HG03135 (cell line): ENCODE measurements at regions not wholly inside any gene's neighbourhood (a gene's known extent, or its start where the extent isn't known, plus 50 kb on each side); places are given as distances from the start of the nearest gene placed in this dataset.

Experiments
- ATAC-seq: cut with Tn5 transposase; IDR thresholded peaks from one replicate; pipeline ENCODE4 v1.9.1; 2021; ENCODE audit warnings: mild to moderate bottlenecking, moderate library complexity; ENCODE audit not compliant: unreplicated experiment

DNA sequence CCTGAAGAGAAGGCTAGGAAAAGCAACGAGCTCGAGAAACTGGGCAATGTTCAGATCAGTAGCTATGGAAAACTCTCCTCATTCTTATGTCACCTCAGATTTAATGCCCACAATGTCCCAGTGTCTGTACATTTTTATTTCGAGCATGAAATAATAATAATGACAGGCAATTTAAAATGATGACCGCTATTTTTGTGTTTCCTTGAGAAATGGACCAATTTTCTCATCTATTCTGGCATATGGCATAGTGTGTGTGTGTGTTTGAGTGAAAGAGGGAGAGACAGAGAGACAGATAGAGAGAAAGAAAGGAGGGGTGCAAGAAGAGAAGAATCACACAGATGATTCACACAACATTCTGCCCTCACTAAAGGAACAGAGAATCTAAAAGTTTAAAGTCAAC, 119.1 kb upstream of the C1orf21 start:
- no peak for ATAC-seq

DNA sequence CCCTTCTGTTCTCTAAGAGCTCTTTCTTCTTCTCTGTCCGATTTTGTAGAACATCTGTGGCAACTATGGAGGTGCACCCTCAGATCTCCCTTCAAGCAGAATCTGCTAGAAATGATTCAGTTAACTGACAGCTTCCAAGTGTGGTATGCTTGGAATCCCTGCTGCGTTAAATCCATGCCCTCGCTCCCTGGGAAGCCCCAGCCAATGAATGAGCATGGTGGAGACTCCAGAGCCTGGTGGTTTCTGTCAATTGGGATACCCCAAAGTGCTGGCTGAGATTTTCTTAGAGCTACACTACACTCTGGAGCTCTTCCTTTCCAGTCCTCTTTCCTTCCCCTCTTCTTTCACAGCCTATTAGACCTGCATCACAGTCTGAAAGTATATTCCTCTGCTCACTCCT, 116.3 kb upstream of the C1orf21 start:
- ATAC-seq = no peak

DNA sequence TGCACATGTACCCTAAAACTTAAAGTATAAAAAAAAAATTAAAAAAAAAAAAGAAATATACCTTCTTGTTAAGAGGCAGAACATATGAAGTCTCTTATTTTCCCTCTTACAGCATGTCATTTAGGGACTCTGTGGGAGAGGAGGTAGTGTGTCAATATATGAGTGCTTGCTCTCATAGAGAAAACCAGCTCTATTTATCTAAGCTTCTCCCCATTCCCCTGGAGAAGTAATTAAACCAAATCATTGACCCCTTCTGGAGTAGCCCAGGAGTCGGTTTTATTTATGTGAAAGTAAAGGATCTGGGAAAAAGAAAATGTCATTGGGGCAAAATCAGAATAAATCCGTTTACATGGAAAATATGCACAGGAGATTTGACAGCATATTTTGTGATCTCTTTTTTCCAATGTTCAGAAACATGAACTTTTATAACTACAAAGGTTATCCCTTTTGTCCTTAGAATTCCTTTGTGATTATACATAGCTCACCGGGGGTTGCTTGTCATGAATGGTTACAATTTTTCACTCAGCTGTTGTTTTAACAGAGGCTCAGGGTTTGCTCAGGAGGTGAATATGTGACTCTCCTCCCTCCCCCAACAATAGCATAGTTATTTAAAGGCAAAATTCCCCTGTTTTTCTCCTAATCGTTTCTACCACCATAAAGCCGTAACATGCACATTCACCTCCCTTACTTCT, 114.5 kb upstream of the C1orf21 start:
- ATAC-seq = no peak

DNA sequence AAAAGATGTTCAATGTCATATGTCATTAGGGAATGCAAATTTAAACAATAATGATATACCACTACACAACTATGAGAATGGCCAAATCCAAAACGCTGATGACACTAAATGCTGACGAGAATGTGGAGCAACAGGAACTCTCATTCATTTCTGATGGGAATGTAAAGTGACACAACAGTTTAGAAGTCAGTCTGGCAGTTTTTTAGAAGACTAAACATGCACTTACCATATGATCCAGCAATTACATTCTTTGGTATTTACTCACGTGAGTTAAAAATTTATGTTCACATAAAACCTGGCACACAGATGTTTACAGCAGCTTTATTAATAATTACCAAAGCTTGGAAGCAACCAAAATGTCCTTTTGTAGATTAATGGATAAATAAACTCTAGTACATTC, 110.4 kb upstream of the C1orf21 start:
- ATAC-seq = no peak

DNA sequence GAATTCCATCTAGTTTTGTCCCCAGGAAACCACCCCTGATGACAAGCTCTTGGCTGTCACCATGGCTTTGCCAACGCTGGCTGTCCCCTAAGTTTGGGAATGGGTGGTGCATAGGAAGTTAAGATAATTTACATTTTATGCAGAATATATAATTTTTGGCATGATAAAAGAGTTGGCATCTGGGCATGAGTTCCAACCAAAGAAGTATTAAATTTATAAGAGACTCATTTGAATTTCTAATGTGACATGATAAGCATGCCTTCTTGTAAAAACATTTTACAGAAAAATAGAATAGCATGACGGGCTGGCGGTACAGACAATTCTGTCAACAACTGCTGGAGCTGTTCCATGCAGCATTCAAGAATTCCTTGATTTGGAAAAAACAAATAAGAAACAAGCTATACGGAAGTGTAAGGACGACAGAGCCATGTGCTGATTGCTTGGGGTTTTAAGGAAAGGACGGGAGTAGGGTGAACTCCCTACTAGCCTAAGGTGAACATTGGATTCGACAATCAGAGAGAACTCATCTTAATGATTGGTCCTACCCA, 106.8 kb upstream of the C1orf21 start:
- no peak for ATAC-seq

DNA sequence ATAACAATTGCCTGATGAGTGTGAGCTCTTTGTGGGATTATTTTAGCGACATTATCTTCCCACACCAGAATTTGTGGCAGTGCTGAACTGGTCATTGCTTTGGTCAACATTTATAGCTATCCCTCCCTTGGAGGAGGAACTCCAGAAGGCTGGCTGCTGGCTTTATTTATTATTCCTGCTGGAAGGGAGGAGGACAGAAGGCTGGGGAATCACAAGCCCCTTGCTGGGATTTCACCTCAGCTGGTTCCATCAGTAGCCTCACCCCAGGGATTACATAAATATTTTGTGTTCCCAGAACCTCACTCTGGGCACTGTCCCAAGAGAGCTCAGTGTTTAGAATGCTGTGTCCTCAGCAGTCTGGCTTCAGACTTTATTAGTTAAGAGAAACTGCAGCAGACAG, 102.8 kb upstream of the C1orf21 start:
- no peak for ATAC-seq

DNA sequence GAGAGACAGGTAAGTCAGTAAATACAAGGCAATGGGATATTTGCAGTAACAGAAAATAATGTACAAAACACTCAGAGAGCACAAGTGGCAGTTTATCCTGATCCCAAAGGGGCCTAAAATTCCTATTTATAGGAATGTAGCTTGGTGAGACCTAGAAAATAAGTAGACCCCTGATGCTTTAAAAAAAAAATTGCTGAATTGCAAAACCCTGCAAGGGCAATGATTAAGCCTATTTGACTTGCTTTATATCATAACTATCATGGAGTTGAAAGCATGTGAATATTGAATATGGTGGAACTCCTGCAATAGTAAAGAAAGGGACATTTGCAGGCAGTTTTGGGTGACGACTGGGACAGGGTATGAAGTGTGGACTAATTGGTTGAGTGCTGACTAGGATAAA, 101.9 kb upstream of the C1orf21 start:
- ATAC-seq = no peak

DNA sequence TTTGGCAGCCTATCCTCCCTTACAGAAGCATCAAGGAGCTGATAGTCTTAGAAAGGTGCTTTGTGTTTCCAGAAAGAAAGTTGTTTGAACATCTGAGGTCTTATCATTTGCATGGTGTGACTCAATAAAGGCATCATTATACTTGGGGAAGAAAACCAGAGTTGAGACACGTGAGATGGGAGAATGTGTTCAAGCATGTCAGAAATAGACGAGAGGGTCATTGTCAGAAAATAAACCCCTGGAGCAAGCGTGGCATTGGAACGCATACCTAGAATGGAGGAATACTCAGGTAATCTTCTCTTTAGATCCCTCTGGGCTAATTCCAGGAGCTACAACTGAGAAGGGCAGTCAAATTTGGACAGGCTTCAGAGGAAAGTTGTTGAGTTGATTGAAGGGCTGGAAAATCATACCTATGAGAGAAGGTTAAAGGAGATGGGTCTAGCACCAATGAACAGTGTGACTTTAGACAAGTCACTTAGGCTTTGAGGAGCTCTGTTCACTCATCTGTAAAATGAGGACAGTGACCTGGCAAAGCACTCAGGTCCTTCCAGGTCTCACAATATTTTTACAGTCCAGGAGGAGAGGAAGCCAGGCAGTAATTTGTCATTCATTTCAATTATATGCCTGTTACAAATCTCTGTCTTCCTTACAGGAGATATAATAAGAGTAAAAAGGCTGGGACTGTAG, 101.3 kb upstream of the C1orf21 start:
- ATAC-seq = no peak

DNA sequence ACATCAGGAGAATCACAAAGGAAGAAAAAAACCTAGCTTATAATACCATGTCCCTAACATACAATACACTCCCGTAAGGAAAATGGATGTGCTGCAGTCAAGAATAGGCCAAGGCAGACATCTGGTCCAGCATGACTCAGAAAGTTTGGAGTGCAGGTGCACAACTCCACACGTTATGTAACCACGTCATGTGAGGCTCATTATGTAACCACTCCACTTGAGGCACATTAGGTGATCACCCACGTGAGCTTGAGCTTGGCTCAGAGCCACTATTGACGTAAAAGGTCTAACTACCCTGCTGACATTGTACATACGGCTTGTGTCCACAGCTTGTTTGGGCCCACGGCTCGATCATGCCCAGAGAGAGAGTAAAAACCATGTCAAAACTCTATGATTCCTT, 99.8 kb upstream of the C1orf21 start:
- ATAC-seq = no peak

DNA sequence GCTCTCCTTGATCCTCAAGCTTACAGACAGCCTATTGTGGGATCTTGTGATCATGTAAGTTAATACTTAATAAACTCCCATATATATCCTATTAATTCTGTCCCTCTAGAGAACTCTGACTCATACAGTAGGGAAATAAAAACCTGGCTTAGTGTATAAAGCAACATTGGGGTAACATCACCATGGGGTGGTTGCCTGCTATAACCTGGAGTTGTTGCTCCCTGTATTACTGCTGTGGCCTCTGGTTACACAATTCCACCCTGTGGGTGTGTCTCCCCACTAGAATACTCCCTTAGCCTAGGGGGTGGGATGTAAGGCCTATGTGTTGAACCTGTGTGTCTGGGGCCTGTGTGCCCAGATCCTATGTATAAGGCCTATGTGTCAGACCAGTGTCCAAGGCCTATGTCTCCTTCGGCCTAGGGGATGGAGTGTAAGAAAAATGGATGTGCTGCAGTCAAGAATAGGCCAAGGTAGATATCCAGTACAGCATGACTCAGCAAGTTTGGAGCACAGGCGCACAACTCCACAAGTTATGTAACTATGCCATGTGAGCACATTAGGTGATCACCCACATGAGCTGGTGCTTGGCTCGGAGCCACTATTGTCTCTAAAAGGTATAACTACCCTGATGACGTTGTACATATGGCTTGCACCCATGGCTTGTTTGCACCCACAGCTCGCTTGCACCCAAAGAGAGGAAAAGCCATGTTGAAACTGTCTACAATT, 96.8 kb upstream of the C1orf21 start:
- no peak for ATAC-seq

DNA sequence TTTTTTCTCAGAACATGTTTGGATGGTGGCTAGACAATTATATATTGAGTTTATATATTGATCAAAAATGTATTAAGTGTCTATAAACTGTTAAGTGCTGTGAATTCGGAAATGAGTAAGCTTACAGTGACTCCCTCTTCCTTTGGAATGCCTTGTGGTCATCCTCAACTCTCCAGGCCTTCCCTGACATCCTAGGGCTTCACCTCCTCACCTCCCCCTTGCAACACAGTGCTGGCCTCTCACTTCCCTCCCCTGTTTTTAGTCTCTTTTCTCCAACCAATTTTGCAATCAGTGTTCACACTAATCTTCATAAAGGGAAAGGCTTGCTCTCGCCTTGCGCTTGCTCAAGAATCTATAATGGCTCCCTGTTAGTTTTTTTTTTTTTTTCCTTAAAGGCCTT, 95.1 kb upstream of the C1orf21 start:
- ATAC-seq = no peak

DNA sequence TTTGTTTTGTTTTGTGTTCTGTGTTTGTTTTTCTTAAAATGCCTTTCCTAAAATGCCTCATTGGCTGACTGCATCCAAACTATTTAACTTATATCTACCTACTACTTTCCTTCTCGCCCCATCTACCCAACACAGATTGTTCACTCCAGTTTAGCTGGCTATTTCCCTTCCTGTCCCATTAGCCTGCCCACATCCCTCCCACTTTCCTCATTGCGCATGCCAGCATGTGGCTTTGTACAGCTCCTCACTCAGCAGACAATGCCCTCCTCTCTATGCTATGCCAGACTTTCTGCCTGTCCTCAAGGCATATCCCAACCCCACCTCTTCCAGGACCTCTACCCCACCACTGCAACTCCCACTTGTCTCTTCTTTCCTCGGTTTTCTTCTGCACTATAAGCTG, 94.7 kb upstream of the C1orf21 start:
- no peak for ATAC-seq

DNA sequence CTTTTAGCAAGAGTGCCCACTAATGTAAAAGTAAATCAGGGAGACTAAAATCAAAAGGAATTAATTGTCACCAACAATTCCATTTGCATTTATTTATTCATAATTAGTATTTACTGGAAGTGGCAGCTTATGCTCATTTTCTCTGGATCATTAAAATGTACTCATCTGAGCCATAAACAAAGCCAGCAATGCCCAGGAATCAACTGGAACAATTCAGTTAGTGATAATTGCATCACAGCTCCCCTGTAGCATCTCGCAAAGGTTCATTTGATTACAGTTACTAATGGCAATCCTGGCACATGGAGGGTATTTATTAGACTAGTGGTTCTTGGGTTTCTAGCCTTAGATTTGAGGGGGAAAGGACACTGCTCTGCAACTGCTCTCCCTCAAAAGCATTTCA, 92.7 kb upstream of the C1orf21 start:
- ATAC-seq = no peak

DNA sequence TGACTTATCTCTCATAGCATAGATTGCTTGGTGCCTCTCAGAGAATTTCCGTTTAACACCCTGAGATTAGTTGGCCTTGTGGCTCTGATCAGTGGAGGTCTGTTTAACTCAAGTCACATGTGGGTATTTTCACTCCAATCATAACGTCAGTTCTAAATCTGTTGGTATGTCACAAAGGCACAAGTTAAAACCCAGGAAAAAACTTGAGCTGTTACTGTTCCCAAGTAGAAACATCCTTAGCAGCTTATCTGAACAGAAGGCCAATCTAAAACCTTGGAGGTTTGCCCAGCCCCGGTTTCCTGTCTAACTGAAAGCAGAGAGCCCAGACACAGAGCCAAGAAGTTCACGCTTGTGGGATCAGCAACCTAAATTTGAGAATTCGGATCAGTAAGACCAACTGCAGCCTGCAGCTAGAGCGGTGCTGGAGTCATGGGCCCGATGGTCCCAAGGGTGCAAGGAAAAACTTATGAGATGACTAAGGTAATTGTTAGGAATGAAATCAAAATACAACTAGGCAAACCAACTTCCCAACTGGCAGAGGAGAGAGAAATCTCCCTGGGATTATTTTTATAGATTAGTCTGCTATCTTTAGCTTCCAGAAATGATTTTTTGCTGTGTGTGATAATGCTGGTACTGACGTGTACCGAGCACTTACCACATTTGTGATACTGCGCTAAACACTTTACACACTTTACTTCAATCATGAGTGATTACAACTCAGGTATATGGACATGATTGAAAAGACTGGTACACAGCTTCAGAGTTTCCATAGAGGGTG, 90.2 kb upstream of the C1orf21 start:
- no peak for ATAC-seq

DNA sequence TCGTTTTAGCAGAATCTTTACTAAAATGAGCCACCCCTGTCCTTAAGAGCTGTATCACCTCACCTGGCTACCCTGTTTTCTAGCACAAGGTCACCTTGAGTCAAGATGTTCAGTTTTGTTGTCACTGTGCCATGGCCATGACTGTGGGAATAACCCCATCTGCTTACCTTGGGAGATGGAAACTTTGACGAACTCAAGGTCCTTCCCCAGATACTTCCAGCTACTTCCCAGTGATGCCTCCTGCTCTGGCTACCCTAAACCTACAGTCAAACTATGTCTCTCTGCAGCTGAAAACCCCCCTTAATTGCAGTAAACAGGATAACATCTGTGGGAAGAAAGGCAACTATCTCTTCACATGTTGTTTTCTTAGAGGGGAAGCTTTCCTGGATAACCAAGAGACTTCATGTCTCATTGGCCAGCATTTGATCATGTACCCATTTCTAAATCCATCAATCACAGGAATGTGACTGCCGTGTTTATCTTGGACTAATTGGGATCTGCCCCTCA, 89.5 kb upstream of the C1orf21 start:
- ATAC-seq = no peak

DNA sequence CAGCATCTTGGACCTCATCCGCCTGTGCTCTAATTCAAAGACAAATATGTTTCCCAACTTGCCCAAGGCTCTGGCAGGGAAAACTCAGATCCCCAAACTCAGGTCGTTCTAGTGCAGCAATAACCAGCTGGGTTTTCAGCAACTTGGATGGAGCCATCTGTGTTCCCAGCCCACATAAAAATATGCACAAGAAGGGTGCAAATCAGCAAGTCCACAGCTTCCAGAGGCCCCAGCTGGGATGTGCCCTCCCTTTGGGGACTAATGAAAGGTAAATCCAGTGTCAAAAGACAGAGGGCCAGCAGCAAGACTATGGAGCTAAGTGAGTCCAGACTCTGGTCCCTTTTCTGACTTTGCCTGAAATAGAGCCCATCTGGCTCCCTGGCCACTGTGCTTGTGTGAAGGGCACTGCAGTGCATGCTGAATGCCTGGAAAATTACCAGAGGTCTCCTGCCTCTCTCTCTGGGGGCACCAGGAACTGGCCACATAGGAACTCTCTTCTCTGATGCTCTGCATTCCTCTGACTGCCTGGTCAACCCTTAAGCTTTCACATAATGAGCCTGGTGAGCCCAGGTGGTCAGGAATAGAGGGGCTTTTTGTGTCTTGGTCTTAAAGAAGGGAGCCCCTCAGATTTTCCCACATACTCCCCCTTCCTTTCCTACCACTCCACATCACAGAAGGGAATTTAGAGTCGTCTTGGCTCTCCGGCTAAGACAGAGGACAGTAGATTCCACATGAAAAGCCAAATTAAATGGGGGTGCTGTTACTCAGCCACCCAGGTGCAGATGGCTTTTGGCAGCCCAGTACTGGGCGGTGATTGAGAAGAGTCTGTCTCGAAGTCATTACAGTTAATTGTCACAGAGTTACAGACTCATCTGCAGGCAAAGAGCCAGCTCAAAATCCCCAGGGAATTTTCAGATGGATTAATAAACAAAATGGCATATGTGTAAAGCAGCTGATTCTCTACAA, 88.1 kb upstream of the C1orf21 start:
- ATAC-seq = no peak

DNA sequence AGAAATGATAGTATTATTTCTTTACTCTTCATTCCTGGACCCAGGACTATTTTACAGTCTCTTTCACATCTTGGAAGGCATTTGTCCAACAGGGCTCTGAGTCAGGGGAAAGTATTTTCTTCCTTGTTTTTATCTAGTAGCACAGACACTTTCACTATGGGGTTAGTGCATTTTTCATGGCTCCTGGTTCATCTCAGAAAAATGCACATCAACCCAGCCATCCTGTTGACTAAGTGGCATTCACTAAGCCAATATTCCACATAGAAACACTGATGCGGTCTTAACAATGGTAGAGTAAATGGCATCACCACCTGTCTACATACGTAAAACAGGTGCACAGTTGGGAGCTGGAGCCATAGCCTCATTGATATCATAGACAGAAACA, 87.4 kb upstream of the C1orf21 start:
- no peak for ATAC-seq

DNA sequence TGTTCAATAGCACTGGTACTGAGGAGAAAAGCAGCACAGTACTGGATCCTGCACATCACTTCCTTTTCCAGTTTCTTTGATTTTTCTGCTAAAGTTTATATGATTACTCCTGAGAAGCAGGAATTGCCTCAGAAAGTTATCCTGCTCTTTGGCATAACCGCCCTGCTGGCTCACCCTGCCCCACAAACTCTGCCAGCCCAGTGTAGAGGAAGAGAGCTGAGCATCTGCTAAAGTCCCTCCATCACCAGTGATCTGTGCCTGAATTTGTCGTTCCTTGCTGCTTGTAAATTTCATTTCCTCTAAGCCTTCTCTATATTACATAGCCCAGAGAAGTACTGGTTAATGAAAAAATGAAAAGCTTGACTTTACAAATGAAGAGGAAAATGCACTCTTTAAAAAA, 87.0 kb upstream of the C1orf21 start:
- ATAC-seq = no peak

DNA sequence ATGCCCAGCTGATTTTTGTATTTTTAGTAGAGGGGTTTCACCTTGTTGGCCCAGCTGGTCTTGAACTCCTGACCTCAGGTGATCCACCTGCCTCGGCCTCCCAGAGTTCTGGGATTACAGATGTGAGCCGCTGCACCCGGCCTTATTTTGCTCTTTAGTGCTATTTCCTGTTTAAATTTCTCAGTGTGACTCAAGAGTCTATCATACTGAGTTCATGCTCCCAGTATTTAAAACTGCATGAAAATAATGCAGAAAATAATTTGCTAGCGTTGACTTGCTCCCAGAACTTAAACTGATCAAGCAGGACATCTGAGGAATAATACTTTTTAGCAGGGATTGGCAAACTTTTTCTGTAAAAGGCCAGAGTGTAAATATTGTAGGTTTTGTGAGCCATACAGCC, 86.4 kb upstream of the C1orf21 start:
- ATAC-seq = no peak

DNA sequence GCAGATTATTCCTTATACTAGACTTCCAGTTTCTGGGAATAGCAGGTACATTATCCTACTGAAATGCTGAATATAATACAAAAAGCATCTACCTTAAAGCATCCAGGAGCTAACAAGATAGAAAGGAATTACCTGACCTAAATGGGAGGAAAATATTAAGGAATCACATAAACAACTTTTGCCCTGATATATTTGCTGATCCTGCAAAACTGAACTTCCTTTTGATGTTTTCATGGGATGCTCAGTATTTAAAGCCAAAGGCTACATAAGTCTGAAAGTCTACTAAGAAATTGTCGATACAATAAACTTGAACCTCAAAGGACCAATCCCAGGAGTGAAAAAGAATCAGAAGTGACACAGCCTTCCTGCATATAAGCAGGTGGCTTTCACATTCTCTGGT, 85.6 kb upstream of the C1orf21 start:
- no peak for ATAC-seq
